ENCODE measurements at regions not wholly inside any gene's neighbourhood (a gene's known extent, or its start where the extent isn't known, plus 50 kb on each side); places are given as distances from the start of the nearest gene placed in this dataset.

DNA sequence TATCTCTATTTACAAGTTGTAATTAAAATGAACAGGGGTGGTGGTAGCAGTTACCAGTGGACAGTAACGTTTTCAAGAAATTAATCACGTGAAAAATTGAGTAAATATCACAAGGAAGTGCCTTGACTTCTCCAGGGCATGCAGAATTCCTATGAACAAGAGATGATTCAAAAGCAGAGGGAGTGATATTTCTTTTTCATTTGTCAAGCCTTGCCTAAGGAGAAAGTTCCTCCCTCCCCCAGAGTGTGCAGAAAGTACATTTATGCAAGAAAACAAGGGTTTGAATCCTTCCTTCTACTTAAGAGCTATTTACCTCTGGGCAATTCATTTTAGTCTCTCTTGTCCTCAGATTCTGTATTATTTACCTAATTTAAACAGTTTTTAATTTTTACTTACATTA, 53.3 kb upstream of the ZNF385D start:
- no peak overlapping the region for H3K27ac ChIP-seq (ENCODE audit: low read depth, low read length)
- POLR2A ChIA-PET: no interaction called here
- intact Hi-C loops (cut with micrococcal nuclease): no loop called here
- no peak overlapping the region for H3K4me3 ChIP-seq (replicated peaks in 1 of 2; ENCODE audit: low read depth in 1 of 2, low read length in 2 of 2)
- H3K36me3 ChIP-seq (ENCODE audit: control insufficient read depth in 1 of 2, insufficient read depth in 2 of 2, low read length in 2 of 2): no peaks in the 10 kb centered on the region
- H3K4me2 ChIP-seq (ENCODE audit: low read length): no peak overlapping the region
- no peaks in the 10 kb centered on the region for H3K9me2 ChIP-seq (ENCODE audit: insufficient read depth)
- no TSS peak for BruUV-seq (replicated peaks)
- H3K9ac ChIP-seq (ENCODE audit: low read length): no peak overlapping the region
- TF ChIP-seq, protein P1, sequence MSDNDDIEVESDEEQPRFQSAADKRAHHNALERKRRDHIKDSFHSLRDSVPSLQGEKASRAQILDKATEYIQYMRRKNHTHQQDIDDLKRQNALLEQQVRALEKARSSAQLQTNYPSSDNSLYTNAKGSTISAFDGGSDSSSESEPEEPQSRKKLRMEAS (IDR thresholded peaks at IDR 0.05): no peak
- TF ChIP-seq POLR2AphosphoS5 (IDR thresholded peaks at IDR 0.05; ENCODE audit: low read depth, low read length) (no peak), FOSL1 (IDR thresholded peaks at IDR 0.05; ENCODE audit: low read depth) (no peak)
- RAD21 ChIA-PET (ENCODE audit: low non-redundant PET in 1 of 2, low total read pairs in 2 of 2, uncharacterized antibody in 2 of 2, unreplicated experiment in 2 of 2): no interaction called here
- no peaks in the 10 kb centered on the region for H3K79me2 ChIP-seq (ENCODE audit: insufficient read depth, low read length)
- H3K4me1 ChIP-seq (ENCODE audit: control insufficient read depth in 1 of 2, insufficient read depth in 2 of 2, low read length in 2 of 2): no peaks in the 10 kb centered on the region
- ATAC-seq (no peak), DNase-seq (ENCODE audit: low read depth, low spot score) (no peak)
- no peak overlapping the region for H2AFZ ChIP-seq (ENCODE audit: low read depth, low read length, poor library complexity, severe bottlenecking)
- H3K27me3 ChIP-seq (ENCODE audit: insufficient read depth, low read length): no peaks in the 10 kb centered on the region
- CTCF ChIA-PET: no interaction called here
- H4K20me1 ChIP-seq (ENCODE audit: insufficient read depth): no peaks in the 10 kb centered on the region
- peaks cover 9 to 14% of the 10 kb centered on the region in 2 experiments; a peak in 2 of 4 replicates for H3K9me3 ChIP-seq (ENCODE audit: control insufficient read depth in 1 of 2, insufficient read depth in 1 of 2, low read depth in 1 of 2, low read length in 2 of 2)

GRCh38 chr3:21806733-21807132, 55.7 kb upstream of the ZNF385D start:
- Histone ChIP-seq H4K20me1 (ENCODE audit: insufficient read depth) (no peaks in the 10 kb centered on the region), H3K9me2 (ENCODE audit: insufficient read depth) (no peaks in the 10 kb centered on the region), H2AFZ (ENCODE audit: low read depth, low read length, poor library complexity, severe bottlenecking) (no peak overlapping the region), H3K27me3 (ENCODE audit: insufficient read depth, low read length) (no peaks in the 10 kb centered on the region), H3K9me3 (ENCODE audit: control insufficient read depth in 1 of 2, insufficient read depth in 1 of 2, low read depth in 1 of 2, low read length in 2 of 2) (peaks cover 4 to 13% of the 10 kb centered on the region in 2 experiments; a peak in 2 of 4 replicates), H3K4me2 (ENCODE audit: low read length) (no peak overlapping the region), H3K27ac (ENCODE audit: low read depth, low read length) (no peak overlapping the region), H3K4me1 (ENCODE audit: control insufficient read depth in 1 of 2, insufficient read depth in 2 of 2, low read length in 2 of 2) (no peaks in the 10 kb centered on the region), H3K9ac (ENCODE audit: low read length) (no peak overlapping the region), H3K4me3 (replicated peaks in 1 of 2; ENCODE audit: low read depth in 1 of 2, low read length in 2 of 2) (no peak overlapping the region), H3K36me3 (ENCODE audit: control insufficient read depth in 1 of 2, insufficient read depth in 2 of 2, low read length in 2 of 2) (no peaks in the 10 kb centered on the region), H3K79me2 (ENCODE audit: insufficient read depth, low read length) (no peaks in the 10 kb centered on the region)
- POLR2A ChIA-PET: no interaction called here
- CTCF ChIA-PET: no interaction called here
- ATAC-seq (no peak), DNase-seq (ENCODE audit: low read depth, low spot score) (no peak)
- BruUV-seq (replicated peaks): no TSS peak
- TF ChIP-seq ZNF274 (IDR thresholded peaks at IDR 0.05; ENCODE audit: low read depth, low read length) (no peak), EZH2phosphoT487 (IDR thresholded peaks at IDR 0.05; ENCODE audit: borderline replicate concordance) (no peak), SP1 (IDR thresholded peaks at IDR 0.05; ENCODE audit: low read depth) (no peak), TCF7L2 (IDR thresholded peaks at IDR 0.05; ENCODE audit: borderline replicate concordance, extremely low read depth, insufficient read depth, insufficient read length) (no peak), ATF3 (IDR thresholded peaks at IDR 0.05) (no peak), ZBTB33 (IDR thresholded peaks at IDR 0.05; ENCODE audit: extremely low read depth, insufficient replicate concordance, low read length) (no peak), JUND (IDR thresholded peaks at IDR 0.05) (no peak), CTCF (IDR thresholded peaks at IDR 0.05 in 2 of 3, conservative IDR thresholded peaks at IDR 0.05 in 1 of 3; ENCODE audit: borderline replicate concordance in 1 of 3, insufficient read depth in 1 of 3, low read depth in 2 of 3, low read length in 2 of 3) (no peak), CEBPB (IDR thresholded peaks at IDR 0.05; ENCODE audit: low read depth) (no peak)
- TF ChIP-seq, protein P1 (IDR thresholded peaks at IDR 0.05): no peak
- RAD21 ChIA-PET (ENCODE audit: low non-redundant PET in 1 of 2, low total read pairs in 2 of 2, uncharacterized antibody in 2 of 2, unreplicated experiment in 2 of 2): no interaction called here
- intact Hi-C loops (cut with micrococcal nuclease): no loop called here
